ENCODE measurements at regions not wholly inside any gene's neighbourhood (a gene's known extent, or its start where the extent isn't known, plus 50 kb on each side); places are given as distances from the start of the nearest gene placed in this dataset.

DNA sequence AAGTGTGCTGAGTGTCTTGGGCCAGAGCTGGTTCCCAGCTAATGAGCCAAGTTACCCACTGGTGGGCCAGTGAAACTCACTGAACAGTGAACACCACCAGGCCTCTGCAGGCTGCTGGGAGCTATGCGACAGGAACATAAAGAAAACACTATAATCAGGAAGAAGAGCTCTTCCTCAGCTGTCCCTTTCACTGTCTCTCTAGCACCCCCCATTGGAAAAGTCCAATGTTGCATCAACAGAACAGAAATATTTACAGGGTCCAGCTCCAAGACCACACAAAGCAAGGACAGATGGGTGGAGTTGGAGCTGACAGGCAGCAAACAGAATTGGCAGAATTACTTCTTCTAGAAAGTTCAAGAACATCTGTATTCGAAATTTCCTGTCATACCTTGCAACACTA lies 903.6 kb upstream of the TMEM132C start:
- TF ChIP-seq CTCF (IDR thresholded peaks at IDR 0.05; ENCODE audit: low read depth, low read length) (peak; percentile 59), POLR2A (IDR thresholded peaks at IDR 0.05; ENCODE audit: extremely low read depth, insufficient read length) (no peak)
